ENCODE measurements at regions not wholly inside any gene's neighbourhood (a gene's known extent, or its start where the extent isn't known, plus 50 kb on each side); places are given as distances from the start of the nearest gene placed in this dataset.
"Not testable (repeated sequence)": the region's sequence is repeated elsewhere in the genome, so short reads cannot be mapped to it uniquely, and the experiment has no call there.

DNA sequence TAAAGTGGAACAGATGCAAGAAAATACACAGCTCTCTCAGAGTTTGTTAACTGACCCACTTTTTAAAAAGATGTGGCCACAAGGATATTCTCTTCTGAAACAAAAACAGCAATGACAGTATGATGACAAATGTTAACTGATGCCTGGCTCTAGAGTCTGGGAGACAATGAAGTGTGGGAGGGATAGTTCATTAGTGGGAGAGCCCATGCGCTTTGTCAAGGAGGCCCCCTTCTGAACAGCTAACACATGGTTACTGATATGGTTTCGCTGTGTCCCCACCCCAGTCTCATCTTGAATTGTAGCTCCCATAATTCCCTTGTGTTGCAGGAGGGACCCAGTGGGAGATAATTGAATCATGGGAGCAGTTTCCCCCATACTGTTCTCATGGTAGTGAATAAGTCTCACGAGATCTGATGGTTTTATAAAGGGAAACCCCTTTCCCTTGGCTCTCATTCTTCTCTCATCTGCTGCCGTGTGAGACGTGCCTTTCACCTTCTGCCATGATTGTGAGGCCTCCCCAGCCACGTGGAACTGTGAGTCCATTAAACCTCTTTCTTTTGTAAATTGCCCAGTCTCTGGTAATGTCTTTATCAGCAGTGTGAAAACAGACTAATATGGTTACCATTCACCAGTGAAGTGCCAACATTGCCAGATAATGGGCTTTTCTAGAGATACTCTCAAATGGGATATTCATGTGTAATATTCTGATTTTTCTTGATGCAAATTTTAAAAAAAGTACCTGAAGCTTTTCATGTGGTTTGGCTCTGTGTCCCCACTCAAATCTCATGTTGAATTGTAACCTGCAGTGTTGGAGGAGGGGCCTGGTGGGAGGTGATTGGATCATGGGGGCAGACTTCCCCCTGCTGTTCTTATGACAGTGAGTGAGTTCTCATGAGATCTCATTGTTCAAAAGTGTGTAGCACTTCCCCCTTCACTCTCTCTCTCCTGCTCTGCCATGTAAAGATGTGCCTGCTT is 435.8 kb downstream of the SHISA9 start:
- not testable (repeated sequence) for DNase-seq

DNA sequence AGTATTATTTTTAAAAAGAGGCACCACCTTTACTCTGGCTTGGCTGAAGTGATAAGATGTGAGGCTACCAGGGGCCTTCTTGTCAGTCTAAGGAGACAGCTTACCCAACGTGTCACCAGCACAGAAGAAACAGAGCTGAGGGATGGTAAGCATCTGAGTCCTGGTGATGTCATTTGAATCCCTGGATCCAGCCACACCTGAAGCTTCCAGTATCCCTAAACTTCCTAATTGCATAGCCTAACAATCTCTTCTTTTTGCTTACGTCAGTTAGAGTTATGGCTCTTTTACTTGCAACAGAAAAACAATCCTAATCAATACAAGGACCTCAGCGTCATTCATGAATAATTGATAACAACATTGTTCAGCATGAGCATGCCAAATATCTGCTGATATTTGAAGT is 436.6 kb downstream of the SHISA9 start:
- no peak for DNase-seq

DNA sequence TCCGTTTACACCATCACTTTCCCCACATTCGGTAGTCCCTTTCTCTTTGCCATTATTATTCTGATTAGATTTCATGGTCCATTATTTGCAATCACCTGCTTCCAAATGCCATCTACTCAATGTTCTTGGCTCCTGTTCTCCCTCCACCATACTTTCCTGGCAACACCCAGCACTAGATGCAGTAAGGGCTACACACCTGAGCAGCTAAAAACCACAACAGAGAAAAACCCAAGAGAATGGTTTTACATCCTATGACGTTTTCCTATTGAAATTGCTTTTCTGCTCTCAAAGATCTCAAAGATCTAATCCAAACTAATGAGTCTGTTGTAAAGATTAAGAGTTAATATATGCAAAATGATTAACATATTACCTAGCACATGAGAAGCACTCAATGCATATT is 441.3 kb downstream of the SHISA9 start:
- DNase-seq: no peak

DNA sequence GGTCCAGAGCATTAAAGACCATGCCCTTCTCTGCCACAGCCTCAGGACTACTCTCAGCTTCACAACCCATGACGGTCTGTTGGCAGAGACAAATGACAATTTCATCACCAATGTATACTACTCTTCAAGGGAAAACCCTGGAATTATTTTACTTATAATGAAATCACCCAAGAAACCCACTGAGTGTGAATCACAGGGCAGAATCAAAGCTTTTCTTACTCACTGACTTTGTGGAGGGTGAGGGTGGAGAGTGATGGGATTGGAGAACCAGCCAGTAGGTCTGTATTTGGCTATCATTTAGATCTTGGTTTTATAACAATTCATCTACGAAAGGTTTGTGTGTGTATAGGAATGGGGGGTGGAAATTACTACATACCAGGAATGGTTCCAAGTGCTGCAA is 442.6 kb downstream of the SHISA9 start:
- DNase-seq: no peak

DNA sequence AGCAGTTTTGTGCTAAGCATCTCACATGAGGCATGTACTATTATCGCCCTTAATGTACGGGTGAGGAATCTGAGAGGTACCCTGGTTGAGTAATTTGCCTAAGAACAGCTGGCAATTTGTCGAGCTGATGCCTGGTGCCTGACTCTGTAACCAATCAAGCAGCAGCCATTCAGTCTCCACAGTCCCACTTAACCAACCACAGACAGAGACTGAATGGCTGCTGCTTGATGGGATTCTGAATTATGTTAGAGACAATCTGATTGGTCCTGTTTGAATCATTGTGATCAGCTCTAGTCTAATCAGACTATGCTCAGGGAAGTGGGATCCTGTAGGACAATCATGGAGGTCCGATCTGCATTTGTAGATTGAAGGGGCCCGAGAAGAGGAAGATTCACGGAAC is 447.0 kb downstream of the SHISA9 start:
- DNase-seq: no peak

DNA sequence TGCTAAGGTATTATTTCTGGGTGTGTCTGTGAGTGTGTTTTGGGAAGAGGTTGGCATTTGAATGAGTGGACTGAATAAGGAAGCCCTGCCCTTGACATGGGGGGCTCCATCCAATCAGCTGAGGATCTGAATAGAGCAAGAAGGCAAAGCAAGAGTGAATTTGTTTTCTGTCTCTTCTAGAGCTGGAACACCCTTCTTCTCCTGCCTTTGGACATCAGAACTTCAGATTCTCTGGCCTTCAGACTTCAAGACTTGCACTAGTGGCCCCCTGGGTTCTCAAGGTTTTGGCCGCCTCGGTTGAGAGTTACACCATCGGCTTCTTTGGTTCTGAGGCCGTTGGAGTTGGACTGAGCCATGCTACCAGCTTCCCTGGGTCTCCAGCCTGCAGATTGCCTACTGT is 448.6 kb downstream of the SHISA9 start:
- no peak for DNase-seq

DNA sequence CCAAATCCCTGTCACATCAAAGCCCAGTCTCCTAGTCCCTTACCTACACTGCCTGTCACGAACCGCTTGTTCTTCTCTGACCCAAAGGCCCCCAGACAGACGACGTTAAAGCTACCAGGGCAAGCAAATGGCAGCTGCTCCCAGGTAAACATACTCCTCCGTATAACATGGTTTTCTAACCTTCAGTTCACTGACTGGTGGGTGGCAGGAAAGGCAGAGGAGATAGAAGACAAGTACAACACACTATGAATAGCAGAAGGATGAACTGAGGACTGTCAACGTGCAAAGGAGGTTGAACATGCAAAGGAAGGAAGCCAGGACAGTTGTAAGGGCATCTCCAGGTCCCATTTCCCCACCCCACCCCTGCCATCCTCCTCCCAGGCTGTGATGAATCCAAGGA is 449.8 kb downstream of the SHISA9 start:
- DNase-seq: no peak

DNA sequence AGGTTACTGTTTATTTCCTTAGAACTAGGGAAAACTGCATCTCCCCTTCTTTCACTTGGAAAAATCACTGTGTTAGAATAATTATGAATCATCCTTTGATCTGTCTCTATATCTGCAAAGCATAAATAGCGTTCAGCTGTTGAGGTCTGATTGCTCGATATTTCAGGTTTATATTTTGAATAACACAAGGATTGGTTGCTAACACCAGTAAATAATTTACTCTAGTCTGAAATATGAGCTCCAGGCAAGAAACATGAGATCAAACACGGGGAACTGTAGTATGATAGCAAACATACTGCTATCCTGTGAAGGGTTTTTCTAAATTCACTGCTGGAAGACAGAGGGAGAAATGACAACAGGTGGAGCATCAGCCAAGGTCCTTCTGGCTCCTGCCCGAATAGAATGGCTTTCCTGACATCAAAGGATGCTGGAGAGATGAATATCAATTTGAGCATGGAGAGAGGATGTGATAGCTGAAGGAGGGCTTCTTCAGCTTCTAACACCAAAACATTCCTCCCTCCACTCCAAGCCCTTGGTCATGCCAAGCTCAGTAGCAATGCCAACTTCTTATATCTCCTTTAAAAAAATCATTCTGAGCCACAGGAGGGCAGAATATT is 450.3 kb downstream of the SHISA9 start:
- DNase-seq: no peak

DNA sequence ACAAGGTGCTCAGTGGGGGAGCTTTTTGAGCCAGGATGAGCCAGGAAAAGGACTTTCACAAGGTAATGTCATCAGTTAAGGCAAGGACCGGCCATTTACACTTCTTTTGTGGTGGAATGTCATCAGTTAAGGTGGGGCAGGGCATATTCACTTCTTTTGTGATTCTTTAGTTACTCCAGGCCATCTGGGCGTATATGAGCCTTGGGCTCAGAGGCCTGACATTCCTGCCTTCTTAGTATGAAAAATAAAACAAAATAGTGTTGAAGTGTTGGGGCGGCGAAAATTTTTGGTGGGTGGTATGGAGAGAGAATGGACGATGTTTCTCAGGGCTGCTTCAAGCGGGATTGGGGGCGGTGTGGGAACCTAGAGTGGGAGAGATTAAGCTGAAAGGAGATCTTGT is 451.4 kb downstream of the SHISA9 start:
- DNase-seq: not testable (repeated sequence)

DNA sequence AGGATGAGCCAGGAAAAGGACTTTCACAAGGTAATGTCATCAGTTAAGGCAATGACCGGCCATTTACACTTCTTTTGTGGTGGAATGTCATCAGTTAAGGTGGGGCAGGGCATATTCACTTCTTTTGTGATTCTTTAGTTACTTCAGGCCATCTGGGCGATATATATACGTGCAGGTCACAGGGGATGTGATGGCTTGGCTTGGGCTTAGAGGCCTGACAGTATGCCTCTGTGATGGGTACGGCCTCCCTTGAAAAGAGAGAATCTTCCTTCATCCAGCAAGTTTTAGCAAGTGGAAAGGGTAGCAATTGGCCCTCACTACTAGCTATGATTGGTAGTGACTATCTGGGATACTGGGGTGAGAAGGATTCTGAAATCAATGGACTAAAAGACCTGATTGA is 456.4 kb downstream of the SHISA9 start:
- DNase-seq: not testable (repeated sequence)

DNA sequence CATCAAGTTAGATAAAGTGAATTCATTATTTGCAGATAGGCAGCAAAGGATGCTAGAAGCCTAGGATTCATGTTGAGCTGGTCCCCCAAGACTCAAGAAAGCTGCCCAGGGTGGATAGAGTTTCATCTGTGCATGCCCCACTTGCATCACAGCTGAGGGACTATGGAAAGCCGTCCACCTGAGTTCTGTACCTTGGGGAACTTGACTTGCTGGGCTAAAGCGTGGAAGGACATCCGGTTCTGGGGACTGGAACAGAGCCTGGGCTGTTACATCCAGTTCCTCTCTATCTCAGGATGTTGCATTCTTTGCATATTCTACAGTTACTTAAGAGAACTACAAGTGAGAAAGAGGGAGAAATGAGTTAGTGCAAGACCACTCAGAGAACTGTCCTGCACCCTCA is 458.4 kb downstream of the SHISA9 start:
- no peak for DNase-seq

DNA sequence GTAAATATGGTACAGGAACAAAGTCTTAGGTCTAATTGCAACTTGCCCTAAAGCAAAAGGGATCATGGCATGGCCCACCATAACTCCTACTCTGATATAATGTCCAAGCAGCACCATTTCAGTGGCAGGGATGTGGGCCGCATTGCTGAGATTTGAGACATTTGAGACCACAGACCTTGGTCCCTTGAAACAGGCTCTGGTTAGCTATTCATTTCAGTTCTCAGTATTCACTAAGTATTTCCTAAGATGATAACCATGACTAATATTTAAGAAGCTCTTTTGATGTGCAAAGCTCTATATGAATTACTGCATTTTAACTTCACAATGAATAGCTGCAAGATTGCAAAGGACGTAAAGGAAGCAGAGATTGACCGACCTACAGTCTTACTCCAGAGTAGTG is 471.0 kb downstream of the SHISA9 start:
- DNase-seq: no peak

DNA sequence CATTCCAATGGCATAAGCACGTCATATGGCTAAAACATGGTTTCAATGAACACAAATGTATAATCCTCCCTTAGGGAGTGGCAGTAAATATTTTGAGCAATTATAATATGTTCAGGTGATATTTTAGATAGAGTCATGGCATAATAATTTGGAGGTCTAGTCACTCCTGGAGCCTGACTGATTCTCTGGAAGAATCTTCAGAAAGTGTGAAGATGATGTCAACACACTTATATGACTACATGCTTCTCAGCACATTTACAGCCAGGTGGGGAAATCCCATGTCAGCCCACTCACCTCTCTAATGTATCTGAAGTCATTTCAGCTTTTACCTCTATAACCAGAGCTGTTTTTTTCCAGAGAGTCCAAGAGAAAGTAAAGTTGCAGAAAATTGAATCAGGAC is 474.8 kb downstream of the SHISA9 start:
- no peak for DNase-seq

DNA sequence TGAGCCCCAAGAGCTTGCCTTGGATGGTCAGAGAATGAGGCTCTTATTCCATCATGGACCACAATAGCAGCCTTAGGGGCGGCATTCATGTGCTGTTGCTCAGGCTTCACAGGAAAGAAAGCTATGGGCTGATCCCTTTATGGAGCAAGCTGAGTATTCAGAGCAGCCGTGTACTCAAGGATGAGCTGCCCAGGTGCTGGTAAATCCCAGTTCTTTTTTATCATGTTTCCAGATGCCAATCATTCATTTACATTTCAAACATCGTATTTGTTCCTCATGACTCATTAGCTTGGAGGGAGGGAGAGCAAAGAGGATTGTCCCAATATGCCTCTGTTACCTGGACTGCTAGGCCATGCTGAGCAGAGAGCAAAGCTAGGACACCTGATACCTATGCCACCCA is 475.7 kb downstream of the SHISA9 start:
- DNase-seq: no peak

DNA sequence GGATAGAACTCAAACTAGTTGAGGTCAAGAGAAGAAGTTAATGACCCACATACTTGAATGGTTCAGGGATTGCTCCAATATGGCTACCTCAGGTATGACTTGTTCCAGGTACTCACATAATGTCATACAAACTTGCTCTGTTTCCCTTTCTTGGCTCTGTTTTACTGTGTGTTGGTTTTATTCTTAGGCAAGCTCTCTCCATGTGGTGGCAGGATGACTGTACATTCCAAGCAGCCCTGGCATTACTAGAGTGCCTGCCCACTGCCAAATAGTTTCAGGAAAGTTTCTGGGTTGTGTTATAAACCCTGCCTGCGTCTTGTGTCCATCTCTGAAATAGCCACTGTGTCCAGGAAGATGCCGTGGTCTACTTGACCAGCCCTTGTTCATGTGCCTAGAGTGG is 476.8 kb downstream of the SHISA9 start:
- no peak for DNase-seq

DNA sequence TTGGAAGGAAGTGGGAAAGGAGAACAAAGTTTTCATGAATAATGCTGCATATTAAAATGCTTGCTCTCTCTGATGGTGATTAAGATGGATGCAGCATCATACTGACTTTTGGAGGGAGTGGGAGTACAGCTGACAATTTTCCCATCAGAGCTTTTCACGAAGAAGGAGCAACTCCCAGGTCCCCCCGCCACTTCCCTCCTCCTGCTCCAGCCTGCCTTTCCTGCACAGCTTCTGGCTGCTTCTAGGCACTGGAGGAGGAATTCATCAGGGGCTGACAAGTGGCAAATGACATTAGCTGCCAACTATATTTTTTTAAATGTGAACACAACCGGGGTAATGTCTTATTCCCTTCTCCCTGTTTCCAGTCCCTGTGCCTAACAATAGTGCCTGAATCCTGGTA is 477.9 kb downstream of the SHISA9 start:
- no peak for DNase-seq

DNA sequence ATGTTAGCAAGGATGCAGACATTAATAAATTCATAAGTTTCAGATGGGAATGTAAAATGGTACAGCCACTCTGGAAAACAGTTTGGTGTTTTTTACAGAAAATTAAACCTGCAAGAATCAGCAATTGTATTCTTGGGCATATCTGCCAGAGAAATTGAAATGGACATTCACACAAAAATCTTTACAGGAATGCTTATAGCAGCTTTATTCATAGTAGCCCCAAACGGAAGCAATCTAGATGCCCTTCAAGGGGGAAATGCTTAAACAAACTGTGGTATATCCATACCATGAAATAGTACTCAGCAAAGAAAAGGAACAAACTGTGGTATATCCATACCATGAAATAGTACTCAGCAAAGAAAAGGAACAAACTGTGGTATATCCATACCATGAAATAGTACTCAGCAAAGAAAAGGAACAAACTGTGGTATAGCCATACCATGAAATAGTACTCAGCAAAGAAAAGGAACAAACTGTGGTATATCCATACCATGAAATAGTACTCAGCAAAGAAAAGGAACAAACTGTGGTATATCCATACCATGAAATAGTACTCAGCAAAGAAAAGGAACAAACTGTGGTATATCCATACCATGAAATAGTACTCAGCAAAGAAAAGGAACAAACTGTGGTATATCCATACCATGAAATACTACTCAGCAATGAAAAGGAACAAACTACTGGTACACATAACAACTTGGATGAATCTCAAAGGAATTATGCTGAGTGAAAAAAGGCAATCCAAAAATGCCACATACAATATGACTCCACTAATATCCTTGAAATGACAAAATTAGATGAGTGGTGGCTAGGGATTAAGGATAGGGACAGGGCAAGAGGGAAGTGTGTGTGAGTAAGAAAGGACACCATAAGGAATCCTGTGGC is 484.0 kb downstream of the SHISA9 start:
- not testable (repeated sequence) for DNase-seq

DNA sequence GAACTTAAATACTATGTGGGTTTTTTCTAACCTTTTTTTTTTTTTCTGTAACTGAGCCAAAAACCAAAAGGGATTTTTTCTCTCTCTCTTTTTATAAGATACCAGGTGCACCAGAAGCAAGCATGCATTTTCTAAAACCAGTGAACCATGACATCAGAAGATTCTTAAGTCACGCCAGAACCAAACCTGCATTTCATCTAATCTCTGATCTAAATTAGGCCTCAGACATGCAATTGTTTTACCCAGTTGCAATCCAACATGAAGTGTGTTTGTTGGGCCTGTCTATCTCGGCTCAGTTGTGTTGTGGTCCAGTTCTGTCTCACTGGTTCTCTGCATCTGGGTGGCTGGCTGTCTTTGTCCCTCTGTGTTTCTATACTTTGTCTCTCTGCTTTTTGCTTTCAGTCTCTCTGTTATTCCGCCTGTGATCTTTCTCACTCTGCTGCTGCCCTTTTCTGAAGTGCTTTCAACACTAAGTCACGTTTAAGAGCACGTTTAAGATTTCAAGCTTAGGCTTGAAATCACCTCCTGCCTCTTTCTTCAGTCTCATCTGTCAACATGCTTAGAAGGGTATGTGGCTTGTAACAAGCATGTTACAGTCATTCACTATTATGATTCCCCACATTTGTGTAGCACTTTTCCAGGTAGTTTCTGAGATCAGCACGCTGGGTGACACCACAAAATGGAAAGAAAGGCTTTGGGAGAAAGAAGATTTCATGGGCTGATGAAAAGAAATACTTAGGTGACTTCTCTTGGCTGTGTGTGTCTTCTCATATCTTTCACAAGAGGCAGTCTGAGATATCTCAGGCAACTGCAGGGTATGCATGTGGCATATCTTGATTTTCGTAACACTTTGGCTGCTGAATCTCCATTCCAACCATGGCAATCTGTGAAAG is 488.9 kb downstream of the SHISA9 start:
- no peak for DNase-seq

DNA sequence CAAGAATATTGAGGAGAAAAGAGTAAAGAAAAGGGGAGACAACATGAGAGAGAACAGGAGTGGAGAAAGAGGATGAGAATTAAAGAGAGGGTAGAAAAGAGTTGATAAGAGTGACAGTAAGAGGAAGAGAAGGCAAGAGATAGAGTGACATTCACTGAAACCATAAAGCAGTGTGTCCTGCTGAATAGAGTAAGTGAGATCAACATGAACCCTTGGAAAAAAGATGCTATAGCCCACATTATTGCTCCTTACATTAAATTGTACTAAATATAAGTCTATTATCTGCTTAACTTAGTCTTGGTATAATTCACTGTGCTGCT is 489.5 kb downstream of the SHISA9 start:
- no peak for DNase-seq

DNA sequence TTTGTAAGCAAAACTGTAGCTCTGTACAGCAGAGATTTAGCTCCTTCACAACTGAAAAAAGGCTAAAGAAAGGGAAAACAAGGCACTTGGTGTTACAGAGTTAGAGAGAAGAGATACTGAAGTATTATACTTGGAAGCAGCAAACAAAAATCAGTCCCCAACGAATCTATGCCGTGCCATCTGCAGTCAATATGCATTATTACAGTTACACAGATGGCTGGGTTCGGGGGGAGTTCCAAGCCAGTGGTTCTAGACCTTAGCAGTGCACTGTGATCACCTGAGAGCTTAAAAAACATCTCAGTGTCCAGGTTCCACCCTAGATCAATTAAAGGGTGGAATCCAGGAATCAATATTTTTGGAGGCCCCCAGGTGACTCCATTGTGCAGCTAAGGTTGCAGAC is 489.9 kb downstream of the SHISA9 start:
- no peak for DNase-seq

DNA sequence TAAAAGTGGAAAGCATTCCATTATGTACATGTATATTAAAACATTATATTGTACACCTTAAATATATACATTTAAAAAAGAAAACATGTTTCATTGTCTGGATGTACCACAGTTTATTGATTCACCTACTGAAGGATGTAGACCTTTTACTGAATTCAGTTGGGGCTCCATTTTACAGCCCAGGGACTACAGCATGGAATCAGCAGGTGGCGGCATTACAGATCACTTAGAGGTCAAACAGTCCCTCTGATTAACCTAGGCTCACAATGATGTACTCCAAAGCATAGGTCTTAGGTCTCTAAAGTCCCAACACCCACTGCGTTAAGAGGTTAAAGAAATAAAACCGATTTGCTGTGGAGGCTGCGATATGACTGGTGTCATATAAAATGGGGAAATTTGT is 490.9 kb downstream of the SHISA9 start:
- DNase-seq: no peak

DNA sequence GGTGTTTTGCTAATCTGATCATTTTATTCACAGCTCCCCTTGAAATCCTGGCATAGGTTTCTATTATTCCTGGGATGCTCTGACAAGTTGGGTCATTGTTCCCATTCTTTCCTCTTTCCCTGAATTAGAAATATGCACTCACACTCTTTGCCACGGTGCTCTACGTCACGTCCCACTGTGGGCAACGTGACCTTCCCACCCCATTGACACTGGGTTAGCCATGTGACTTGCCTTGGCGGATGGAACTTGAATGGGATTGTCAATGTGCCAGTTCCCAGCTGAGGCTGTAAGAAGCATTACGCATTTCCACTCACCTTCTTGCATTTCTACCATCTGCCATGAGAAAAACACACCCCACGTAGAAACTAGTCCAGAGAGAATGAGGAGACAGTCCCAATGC is 492.4 kb downstream of the SHISA9 start:
- no peak for DNase-seq

DNA sequence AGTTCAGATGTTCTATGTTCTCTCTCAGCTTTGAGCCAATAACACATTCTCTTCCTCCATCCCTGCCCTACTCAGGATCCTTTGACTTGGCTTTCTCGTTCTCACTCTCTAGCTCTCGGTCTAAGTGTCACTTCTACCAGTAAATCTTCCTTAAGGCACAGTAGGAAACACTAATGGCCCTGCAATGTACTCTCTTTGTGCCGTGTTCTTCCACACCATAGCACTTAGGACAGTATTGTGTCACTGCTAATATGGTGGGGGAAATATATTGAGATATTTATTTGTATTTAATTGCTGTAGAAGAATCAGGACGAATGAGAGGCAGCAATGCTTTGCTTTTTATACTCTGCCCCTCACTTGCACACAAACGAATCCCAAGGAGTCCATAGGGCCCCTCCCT is 493.1 kb downstream of the SHISA9 start:
- no peak for DNase-seq

Measured in NCI-H226 (cell line).